K562 (cell line): ENCODE measurements at regions not wholly inside any gene's neighbourhood (a gene's known extent, or its start where the extent isn't known, plus 50 kb on each side); places are given as distances from the start of the nearest gene placed in this dataset.

Experiments used
- ATAC-seq: fragments of 200-7000 bp; cut with Tn5 transposase; 3 replicates; pipeline ENCODE4 v1.9.1; 2020; ENCODE audit warnings: moderate library complexity
- BruUV-seq: library from RNA; stranded (reverse); fragments of 400-500 nt; replicated peaks from 2 replicates; lab custom pipeline; 2021; lab: Mats Ljungman, UMichigan
- CTCF ChIA-PET: fragments of 300-600 bp; formaldehyde crosslinking; extraction: SDS; loops from one replicate; lab custom pipeline; 2021; ENCODE audit warnings: low intra/inter-chr PET ratio; lab: Yijun Ruan, JAX
- POLR2A ChIA-PET: fragments of 300-600, 350-650 bp; sonication (Branson Sonifier 250); formaldehyde crosslinking; extraction: SDS; loops from one replicate; lab custom pipeline; 2021; ENCODE audit warnings: antibody characterized with exemption, inconsistent platforms; lab: Yijun Ruan, JAX
- DNase-seq, 4 experiments: peaks; one replicate each; pipeline versions ENCODE4 v3.0.0 to v3.0.0-alpha.2; 2011 to 2018; ENCODE audit warnings: low spot score in 3 of 4, mixed read lengths in 3 of 4; ENCODE audit errors: extremely low read depth in 1 of 4
- FAIRE-seq: peaks from 2 replicates; lab custom pipeline; 2011; peaks lifted over from hg19 to GRCh38; lab: Jason Lieb, UNC
- H2AFZ ChIP-seq: 2 replicates; pipeline ENCODE4 v1.6.0; 2011; ENCODE audit warnings: low read depth, low read length, control low read depth, inconsistent platforms
- H3K27ac ChIP-seq: fragments of 200-600 bp; 3 replicates; pipeline ENCODE4 v1.8.0; 2011; ENCODE audit warnings: low read depth, mild to moderate bottlenecking, control low read depth, inconsistent platforms, low read length, moderate library complexity, mixed read lengths; ENCODE audit errors: extremely low read depth
- H3K27me3 ChIP-seq, 2 experiments: fragments of 300-600 bp in 1 of 2; 2 replicates in 1 of 2; 3 replicates in 1 of 2; pipeline versions ENCODE4 v1.6.0 to v1.8.0; 2011; ENCODE audit warnings: inconsistent platforms in 2 of 2, low read length in 2 of 2, mild to moderate bottlenecking in 1 of 2, mixed read lengths in 1 of 2, moderate library complexity in 1 of 2; ENCODE audit not compliant: control insufficient read depth in 2 of 2, insufficient read depth in 2 of 2
- H3K36me3 ChIP-seq: fragments of 300-600 bp; 3 replicates; pipeline ENCODE4 v1.8.0; 2011; ENCODE audit warnings: mild to moderate bottlenecking, low read length, inconsistent platforms; ENCODE audit not compliant: control insufficient read depth, insufficient read depth
- H3K4me1 ChIP-seq, 2 experiments: fragments of 200-600 bp in 1 of 2; replicated peaks in 1 of 2; 2 replicates in 1 of 2; 3 replicates in 1 of 2; pipeline versions ENCODE4 v1.5.1 to v1.8.0; 2011; ENCODE audit warnings: inconsistent platforms in 2 of 2, low read length in 2 of 2, mild to moderate bottlenecking in 1 of 2, mixed read lengths in 1 of 2, moderate library complexity in 1 of 2; ENCODE audit not compliant: control insufficient read depth in 2 of 2, insufficient read depth in 2 of 2
- H3K4me2 ChIP-seq: 2 replicates; pipeline ENCODE4 v1.6.1; 2011; ENCODE audit warnings: low read length, control low read depth, inconsistent platforms, mixed read lengths; ENCODE audit not compliant: insufficient read depth
- H3K4me3 ChIP-seq: fragments of 200-600 bp; sonication (generic), shearing (Covaris generic); 2 replicates; pipeline ENCODE4 v1.5.1; 2016; ENCODE audit warnings: control low read depth, inconsistent platforms
- H3K79me2 ChIP-seq: fragments of 200-600 bp; 3 replicates; pipeline ENCODE4 v1.8.0; 2011; ENCODE audit warnings: low read length, inconsistent platforms; ENCODE audit not compliant: control insufficient read depth, insufficient read depth
- H3K9ac ChIP-seq, 2 experiments: 2 replicates each; pipeline versions ENCODE4 v1.6.0 to v1.6.1; 2011; ENCODE audit warnings: low read depth in 2 of 2, low read length in 2 of 2, control low read depth in 1 of 2, inconsistent platforms in 1 of 2, mild to moderate bottlenecking in 1 of 2, mixed read lengths in 1 of 2; ENCODE audit not compliant: insufficient read depth in 1 of 2
- H3K9me1 ChIP-seq: one replicate; pipeline ENCODE4 v1.6.0; 2011; ENCODE audit warnings: inconsistent platforms, mild to moderate bottlenecking, low read length, moderate library complexity; ENCODE audit not compliant: control insufficient read depth, insufficient read depth
- H3K9me3 ChIP-seq: replicated peaks from 2 replicates; pipeline ENCODE4 v1.5.1; 2011; ENCODE audit warnings: low read depth, low read length, inconsistent platforms; ENCODE audit not compliant: control insufficient read depth, insufficient read depth
- H4K20me1 ChIP-seq: replicated peaks from 2 replicates; pipeline ENCODE4 v1.6.1; 2011; ENCODE audit warnings: low read length, inconsistent platforms, mixed read lengths; ENCODE audit not compliant: control insufficient read depth, insufficient read depth
- BRD4 ChIP-seq: fragments of 200-600 bp; sonication (generic); IDR thresholded peaks from 2 replicates; pipeline ENCODE4 v1.6.1; 2017; ENCODE audit warnings: inconsistent platforms
- ETV6 ChIP-seq, 3 experiments: fragments of 150-350 bp in 1 of 3; sonication (generic) in 1 of 3; formaldehyde crosslinking in 1 of 3; IDR thresholded peaks; 2 replicates each; pipeline versions ENCODE4 v1.6.1 to v1.8.0; 2014 to 2022; ENCODE audit warnings: borderline replicate concordance in 2 of 3, low read depth in 2 of 3, antibody characterized with exemption in 1 of 3, low read length in 1 of 3, mild to moderate bottlenecking in 1 of 3, missing genetic modification reagents in 1 of 3
- HDAC8 ChIP-seq: fragments of 450-650 bp; IDR thresholded peaks from 2 replicates; pipeline ENCODE4 v1.6.1; 2016; ENCODE audit warnings: mild to moderate bottlenecking, missing genetic modification characterization, moderate library complexity, missing compliant biosample characterization
- HMG20B ChIP-seq: fragments of 250-450 bp; sonication (Bioruptor Pico); IDR thresholded peaks from 2 replicates; pipeline ENCODE4 v1.5.0; 2021; ENCODE audit warnings: mild to moderate bottlenecking
- NFYB ChIP-seq: IDR thresholded peaks from 2 replicates; pipeline ENCODE4 v1.6.1; 2011; ENCODE audit warnings: mild to moderate bottlenecking, moderate library complexity; ENCODE audit not compliant: insufficient read length; ENCODE audit errors: extremely low read depth
- RBBP5 ChIP-seq: fragments of 200-600 bp; sonication (generic); IDR thresholded peaks from 2 replicates; pipeline ENCODE4 v1.6.1; 2012; ENCODE audit warnings: borderline replicate concordance, mild to moderate bottlenecking, low read length, control low read depth, inconsistent platforms; ENCODE audit not compliant: insufficient read depth, poor library complexity, severe bottlenecking
- U2AF1 ChIP-seq: fragments of 200-400 bp; formaldehyde crosslinking; optimal IDR thresholded peaks from 2 replicates; pipeline ENCODE3; 2017; ENCODE audit warnings: mild to moderate bottlenecking, low read depth, low read length, moderate library complexity
- ZNF431 ChIP-seq: sonication (generic); formaldehyde crosslinking; IDR thresholded peaks from 2 replicates; pipeline ENCODE4 v1.8.0; 2022; ENCODE audit warnings: mild to moderate bottlenecking, missing genetic modification reagents
- ZNF717 ChIP-seq: fragments of 250-450 bp; sonication (Bioruptor Pico); IDR thresholded peaks from 2 replicates; pipeline ENCODE4 v1.5.0; 2021
- ZNF780A ChIP-seq: fragments of 250-450 bp; sonication (Bioruptor Pico); IDR thresholded peaks from 2 replicates; pipeline ENCODE4 v1.5.0; 2021; ENCODE audit warnings: mild to moderate bottlenecking
- WGBS: fragments of 100-300 bp; shearing (Covaris generic); methylation state at CpG from one replicate; pipeline ENCODE4 v1.1.6; 2016; ENCODE audit warnings: low coverage, mixed read lengths; ENCODE audit not compliant: insufficient coverage; ENCODE audit errors: missing lambda C conversion rate; 5-methylcytosine and 5-hydroxymethylcytosine counted together
- in situ Hi-C: fragments of 300-500 bp; cut with MboI; formaldehyde crosslinking; loops from 4 replicates; pipeline ENCODE4 v1.15.0; 2018; ENCODE audit warnings: inconsistent platforms, mixed read lengths
- intact Hi-C: fragments of 100-400 bp; cut with micrococcal nuclease; formaldehyde crosslinking; loops from 2 replicates; pipeline ENCODE4 v1.14.2; 2022
- TF ChIP-seq, protein P1 (sequence below): fragments of 250-450 bp; sonication (Bioruptor Pico); IDR thresholded peaks from 2 replicates; pipeline ENCODE4 v1.5.0; 2022; ENCODE audit warnings: mild to moderate bottlenecking
- TF ChIP-seq, protein P2 (sequence below): fragments of 450-650 bp; IDR thresholded peaks from 2 replicates; pipeline ENCODE4 v1.6.1; 2016; ENCODE audit warnings: low read depth

GRCh38 chr10:1939016-1939415, 201.7 kb upstream of the ADARB2 start (continued):
- TF ChIP-seq BRD4: no peak
- TF ChIP-seq ZNF780A: no peak

GRCh38 chr10:1938317-1938716, 201.0 kb upstream of the ADARB2 start:
- no TSS peak for BruUV-seq
- WGBS: 0% methylated on average over 7 of the region's 7 CpGs
- ChIA-PET POLR2A (no interaction called here), CTCF (no interaction called here)
- in situ Hi-C loops (no loop called here), intact Hi-C loops (no loop called here)
- Histone ChIP-seq H3K9ac (no peak overlapping the region), H3K27me3 (peaks cover 6 to 11% of the 10 kb centered on the region in 2 experiments; a peak in 2 of 5 replicates), H3K36me3 (no peaks in the 10 kb centered on the region), H3K79me2 (no peaks in the 10 kb centered on the region), H3K4me1 (no peaks in the 10 kb centered on the region), H4K20me1 (no peaks in the 10 kb centered on the region), H3K9me1 (no peaks in the 10 kb centered on the region), H3K4me3 (no peak overlapping the region), H3K4me2 (no peak overlapping the region), H3K27ac (no peak overlapping the region), H3K9me3 (no peaks in the 10 kb centered on the region), H2AFZ (no peak overlapping the region)
- no peak for FAIRE-seq
- ATAC-seq: no peak
- no peak for DNase-seq
- no peak for TF ChIP-seq ZNF431 (CRISPR knock-in tag)
- TF ChIP-seq, protein P1, sequence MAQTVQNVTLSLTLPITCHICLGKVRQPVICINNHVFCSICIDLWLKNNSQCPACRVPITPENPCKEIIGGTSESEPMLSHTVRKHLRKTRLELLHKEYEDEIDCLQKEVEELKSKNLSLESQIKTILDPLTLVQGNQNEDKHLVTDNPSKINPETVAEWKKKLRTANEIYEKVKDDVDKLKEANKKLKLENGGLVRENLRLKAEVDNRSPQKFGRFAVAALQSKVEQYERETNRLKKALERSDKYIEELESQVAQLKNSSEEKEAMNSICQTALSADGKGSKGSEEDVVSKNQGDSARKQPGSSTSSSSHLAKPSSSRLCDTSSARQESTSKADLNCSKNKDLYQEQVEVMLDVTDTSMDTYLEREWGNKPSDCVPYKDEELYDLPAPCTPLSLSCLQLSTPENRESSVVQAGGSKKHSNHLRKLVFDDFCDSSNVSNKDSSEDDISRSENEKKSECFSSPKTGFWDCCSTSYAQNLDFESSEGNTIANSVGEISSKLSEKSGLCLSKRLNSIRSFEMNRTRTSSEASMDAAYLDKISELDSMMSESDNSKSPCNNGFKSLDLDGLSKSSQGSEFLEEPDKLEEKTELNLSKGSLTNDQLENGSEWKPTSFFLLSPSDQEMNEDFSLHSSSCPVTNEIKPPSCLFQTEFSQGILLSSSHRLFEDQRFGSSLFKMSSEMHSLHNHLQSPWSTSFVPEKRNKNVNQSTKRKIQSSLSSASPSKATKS: no peak
- TF ChIP-seq RBBP5: no peak
- TF ChIP-seq NFYB: no peak
- TF ChIP-seq ETV6 (IDR thresholded peaks at IDR 0.05; ENCODE audit: borderline replicate concordance in 1 of 2, low read depth in 2 of 2, low read length in 1 of 2): no peak
- TF ChIP-seq ETV6 (CRISPR knock-in tag; IDR thresholded peaks at IDR 0.05; ENCODE audit: borderline replicate concordance): no peak
- TF ChIP-seq, protein P2, sequence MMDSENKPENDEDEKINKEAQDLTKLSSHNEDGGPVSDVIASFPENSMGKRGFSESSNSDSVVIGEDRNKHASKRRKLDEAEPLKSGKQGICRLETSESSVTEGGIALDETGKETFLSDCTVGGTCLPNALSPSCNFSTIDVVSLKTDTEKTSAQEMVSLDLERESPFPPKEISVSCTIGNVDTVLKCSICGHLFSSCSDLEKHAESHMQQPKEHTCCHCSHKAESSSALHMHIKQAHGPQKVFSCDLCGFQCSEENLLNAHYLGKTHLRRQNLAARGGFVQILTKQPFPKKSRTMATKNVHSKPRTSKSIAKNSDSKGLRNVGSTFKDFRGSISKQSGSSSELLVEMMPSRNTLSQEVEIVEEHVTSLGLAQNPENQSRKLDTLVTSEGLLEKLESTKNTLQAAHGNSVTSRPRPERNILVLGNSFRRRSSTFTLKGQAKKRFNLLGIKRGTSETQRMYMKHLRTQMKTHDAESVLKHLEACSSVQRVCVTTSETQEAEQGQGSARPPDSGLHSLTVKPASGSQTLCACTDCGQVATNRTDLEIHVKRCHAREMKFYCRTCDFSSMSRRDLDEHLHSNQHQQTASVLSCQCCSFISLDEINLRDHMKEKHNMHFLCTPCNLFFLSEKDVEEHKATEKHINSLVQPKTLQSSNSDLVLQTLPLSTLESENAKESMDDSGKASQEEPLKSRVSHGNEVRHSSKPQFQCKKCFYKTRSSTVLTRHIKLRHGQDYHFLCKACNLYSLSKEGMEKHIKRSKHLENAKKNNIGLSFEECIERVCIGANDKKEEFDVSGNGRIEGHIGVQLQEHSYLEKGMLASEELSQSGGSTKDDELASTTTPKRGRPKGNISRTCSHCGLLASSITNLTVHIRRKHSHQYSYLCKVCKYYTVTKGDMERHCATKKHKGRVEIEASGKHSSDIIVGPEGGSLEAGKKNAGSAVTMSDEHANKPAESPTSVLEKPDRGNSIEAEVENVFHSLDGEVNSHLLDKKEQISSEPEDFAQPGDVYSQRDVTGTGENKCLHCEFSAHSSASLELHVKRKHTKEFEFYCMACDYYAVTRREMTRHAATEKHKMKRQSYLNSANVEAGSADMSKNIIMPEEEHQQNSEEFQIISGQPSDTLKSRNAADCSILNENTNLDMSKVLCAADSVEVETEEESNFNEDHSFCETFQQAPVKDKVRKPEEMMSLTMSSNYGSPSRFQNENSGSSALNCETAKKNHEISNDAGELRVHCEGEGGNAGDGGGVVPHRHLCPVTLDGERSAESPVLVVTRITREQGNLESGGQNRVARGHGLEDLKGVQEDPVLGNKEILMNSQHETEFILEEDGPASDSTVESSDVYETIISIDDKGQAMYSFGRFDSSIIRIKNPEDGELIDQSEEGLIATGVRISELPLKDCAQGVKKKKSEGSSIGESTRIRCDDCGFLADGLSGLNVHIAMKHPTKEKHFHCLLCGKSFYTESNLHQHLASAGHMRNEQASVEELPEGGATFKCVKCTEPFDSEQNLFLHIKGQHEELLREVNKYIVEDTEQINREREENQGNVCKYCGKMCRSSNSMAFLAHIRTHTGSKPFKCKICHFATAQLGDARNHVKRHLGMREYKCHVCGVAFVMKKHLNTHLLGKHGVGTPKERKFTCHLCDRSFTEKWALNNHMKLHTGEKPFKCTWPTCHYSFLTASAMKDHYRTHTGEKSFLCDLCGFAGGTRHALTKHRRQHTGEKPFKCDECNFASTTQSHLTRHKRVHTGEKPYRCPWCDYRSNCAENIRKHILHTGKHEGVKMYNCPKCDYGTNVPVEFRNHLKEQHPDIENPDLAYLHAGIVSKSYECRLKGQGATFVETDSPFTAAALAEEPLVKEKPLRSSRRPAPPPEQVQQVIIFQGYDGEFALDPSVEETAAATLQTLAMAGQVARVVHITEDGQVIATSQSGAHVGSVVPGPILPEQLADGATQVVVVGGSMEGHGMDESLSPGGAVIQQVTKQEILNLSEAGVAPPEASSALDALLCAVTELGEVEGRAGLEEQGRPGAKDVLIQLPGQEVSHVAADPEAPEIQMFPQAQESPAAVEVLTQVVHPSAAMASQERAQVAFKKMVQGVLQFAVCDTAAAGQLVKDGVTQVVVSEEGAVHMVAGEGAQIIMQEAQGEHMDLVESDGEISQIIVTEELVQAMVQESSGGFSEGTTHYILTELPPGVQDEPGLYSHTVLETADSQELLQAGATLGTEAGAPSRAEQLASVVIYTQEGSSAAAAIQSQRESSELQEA: no peak
- TF ChIP-seq HMG20B: no peak
- TF ChIP-seq HDAC8 (tag): no peak
- no peak for TF ChIP-seq U2AF1
- TF ChIP-seq ZNF717: no peak
